GM21737 (cell line): ENCODE measurements at regions not wholly inside any gene's neighbourhood (a gene's known extent, or its start where the extent isn't known, plus 50 kb on each side); places are given as distances from the start of the nearest gene placed in this dataset.
"Not testable (repeated sequence)": the region's sequence is repeated elsewhere in the genome, so short reads cannot be mapped to it uniquely, and the experiment has no call there.

Experiments
- ATAC-seq: cut with Tn5 transposase; IDR thresholded peaks from one replicate; pipeline ENCODE4 v1.9.1; 2021; ENCODE audit warnings: mild to moderate bottlenecking, moderate library complexity; ENCODE audit not compliant: unreplicated experiment

- no peak for ATAC-seq
These were observed 160.3 kb upstream of the SLC28A3 start for GRCh38 chr9:84500826-84501225.

GRCh38 chr9:84501587-84501986 lies 161.0 kb upstream of the SLC28A3 start:
- no peak for ATAC-seq

- no peak for ATAC-seq
These were observed 161.5 kb upstream of the SLC28A3 start for GRCh38 chr9:84502066-84502465.

GRCh38 chr9:84504360-84504759 lies 163.8 kb upstream of the SLC28A3 start:
- ATAC-seq, result no peak

GRCh38 chr9:84511651-84512050 lies 157.9 kb upstream of the NTRK2 start:
- ATAC-seq, result no peak

GRCh38 chr9:84512493-84512892 lies 157.0 kb upstream of the NTRK2 start:
- no peak for ATAC-seq

GRCh38 chr9:84513473-84513872 lies 156.1 kb upstream of the NTRK2 start:
- ATAC-seq, result no peak

- ATAC-seq, result no peak
These were observed 155.6 kb upstream of the NTRK2 start for GRCh38 chr9:84513979-84514378.

- no peak for ATAC-seq
These were observed 155.1 kb upstream of the NTRK2 start for GRCh38 chr9:84514421-84514820.

- no peak for ATAC-seq
These were observed 152.5 kb upstream of the NTRK2 start for GRCh38 chr9:84517026-84517425.

- no peak for ATAC-seq
These were observed 150.1 kb upstream of the NTRK2 start for GRCh38 chr9:84519413-84519812.

- ATAC-seq, result no peak
These were observed 148.3 kb upstream of the NTRK2 start for GRCh38 chr9:84521208-84521607.

GRCh38 chr9:84526211-84526610 lies 143.3 kb upstream of the NTRK2 start:
- not testable (repeated sequence) for ATAC-seq

GRCh38 chr9:84527060-84527720 lies 142.3 kb upstream of the NTRK2 start:
- ATAC-seq, result not testable (repeated sequence)

- ATAC-seq, result not testable (repeated sequence)
These were observed 133.6 kb upstream of the NTRK2 start for GRCh38 chr9:84535973-84536372.

- ATAC-seq, result no peak
These were observed 130.7 kb upstream of the NTRK2 start for GRCh38 chr9:84538879-84539278.

- ATAC-seq, result no peak
These were observed 127.0 kb upstream of the NTRK2 start for GRCh38 chr9:84542554-84542953.

GRCh38 chr9:84554069-84554664 lies 115.4 kb upstream of the NTRK2 start:
- ATAC-seq, result no peak

- ATAC-seq, result no peak
These were observed 113.0 kb upstream of the NTRK2 start for GRCh38 chr9:84556556-84556955.

- no peak for ATAC-seq
These were observed 111.8 kb upstream of the NTRK2 start for GRCh38 chr9:84557751-84558150.

GRCh38 chr9:84563691-84564090 lies 105.8 kb upstream of the NTRK2 start:
- ATAC-seq, result no peak

GRCh38 chr9:84567805-84568204 lies 101.7 kb upstream of the NTRK2 start:
- no peak for ATAC-seq
